Retinal pigment epithelial cell (primary cell): ENCODE measurements at regions not wholly inside any gene's neighbourhood (a gene's known extent, or its start where the extent isn't known, plus 50 kb on each side); places are given as distances from the start of the nearest gene placed in this dataset.

Experiments used
- DNase-seq: peaks from one replicate; pipeline ENCODE4 v3.0.0-alpha.2; 2010; ENCODE audit warnings: low read depth
- H3K4me3 ChIP-seq: 2 replicates; pipeline ENCODE4 v1.5.1; 2011; ENCODE audit warnings: mild to moderate bottlenecking, low read length, control low read depth, moderate library complexity
- TF ChIP-seq, protein P1 (sequence below): conservative IDR thresholded peaks from 2 replicates; pipeline ENCODE4 v1.5.1; 2011; ENCODE audit warnings: low read depth, low read length, control low read depth, inconsistent platforms

DNA sequence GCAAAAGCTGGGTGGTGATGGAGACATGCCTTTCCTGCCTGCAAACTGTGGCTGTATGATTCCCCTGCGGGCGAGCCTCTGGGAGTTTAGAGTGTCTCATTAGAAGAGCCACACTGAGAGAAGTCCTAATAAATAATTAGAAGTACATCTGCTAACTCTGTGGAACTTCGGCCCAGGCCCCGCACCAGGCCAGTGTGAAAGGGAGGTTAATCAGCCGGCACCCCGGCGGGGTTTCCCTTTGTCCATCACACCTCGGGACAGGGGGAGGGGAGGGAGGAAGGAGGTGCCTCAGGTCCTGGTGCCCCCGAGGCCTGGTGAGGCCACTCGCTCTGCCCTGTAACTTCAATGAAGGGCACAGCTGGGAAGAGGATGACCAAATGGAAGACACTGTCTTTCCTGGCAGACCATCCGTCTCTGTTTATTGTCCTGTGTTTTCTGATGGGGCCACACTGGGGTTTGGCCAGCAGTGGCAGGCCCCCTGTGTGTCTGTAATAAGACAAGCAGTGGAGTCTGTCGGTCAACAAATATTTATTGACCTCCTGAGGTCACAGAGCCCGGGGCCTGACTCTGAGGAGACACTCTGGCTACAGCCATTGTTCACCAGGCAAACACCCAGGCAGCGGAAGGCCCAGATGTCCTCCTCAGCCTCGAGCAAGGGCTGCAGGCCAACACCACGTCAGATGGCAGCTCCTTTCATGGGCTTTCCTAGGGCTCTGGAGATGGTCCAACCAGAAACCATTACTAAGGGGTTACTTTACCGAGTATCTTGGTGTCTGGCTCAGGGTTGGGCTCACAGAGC is 267.5 kb upstream of the RAB4A start:
- H3K4me3 ChIP-seq = no peak overlapping the region
- TF ChIP-seq, protein P1, sequence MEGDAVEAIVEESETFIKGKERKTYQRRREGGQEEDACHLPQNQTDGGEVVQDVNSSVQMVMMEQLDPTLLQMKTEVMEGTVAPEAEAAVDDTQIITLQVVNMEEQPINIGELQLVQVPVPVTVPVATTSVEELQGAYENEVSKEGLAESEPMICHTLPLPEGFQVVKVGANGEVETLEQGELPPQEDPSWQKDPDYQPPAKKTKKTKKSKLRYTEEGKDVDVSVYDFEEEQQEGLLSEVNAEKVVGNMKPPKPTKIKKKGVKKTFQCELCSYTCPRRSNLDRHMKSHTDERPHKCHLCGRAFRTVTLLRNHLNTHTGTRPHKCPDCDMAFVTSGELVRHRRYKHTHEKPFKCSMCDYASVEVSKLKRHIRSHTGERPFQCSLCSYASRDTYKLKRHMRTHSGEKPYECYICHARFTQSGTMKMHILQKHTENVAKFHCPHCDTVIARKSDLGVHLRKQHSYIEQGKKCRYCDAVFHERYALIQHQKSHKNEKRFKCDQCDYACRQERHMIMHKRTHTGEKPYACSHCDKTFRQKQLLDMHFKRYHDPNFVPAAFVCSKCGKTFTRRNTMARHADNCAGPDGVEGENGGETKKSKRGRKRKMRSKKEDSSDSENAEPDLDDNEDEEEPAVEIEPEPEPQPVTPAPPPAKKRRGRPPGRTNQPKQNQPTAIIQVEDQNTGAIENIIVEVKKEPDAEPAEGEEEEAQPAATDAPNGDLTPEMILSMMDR = no peak
- no peak for DNase-seq

DNA sequence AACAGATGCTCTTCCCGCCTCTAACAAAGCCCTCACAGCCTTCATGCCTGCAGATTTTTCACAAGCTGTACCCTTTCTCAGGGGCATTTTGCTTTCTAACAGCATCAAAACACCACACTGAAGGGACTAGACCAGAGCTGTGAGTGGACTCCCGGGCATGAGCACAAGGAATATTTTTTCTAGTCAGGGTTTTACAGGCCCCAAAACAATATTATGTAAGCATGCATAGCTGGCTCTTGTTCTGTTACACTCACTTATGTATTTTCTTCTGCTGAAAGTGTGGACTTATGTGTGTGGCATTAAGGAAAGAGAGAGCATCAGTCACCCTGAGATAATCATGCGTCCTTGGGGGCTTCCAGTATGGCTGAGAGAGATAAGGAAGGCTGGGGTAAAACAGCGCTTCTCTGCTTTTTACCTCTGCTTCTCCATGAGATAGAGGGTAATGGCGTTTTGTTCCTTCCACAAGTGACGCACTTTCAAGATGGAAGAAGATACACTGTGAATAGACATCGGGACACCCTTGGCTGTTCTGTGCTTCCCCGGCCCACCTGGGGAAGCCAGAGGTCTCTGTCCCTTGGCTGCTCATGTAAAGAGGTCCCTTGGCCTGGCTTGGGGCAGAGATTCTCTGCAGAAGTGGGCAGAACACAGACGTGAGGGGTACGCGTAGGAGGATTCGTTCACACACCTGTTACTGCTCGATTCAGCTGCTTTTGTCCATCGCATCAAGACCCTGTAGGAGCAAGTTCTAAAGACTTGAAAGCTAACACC is 266.7 kb upstream of the RAB4A start:
- H3K4me3 ChIP-seq = no peak overlapping the region
- DNase-seq = no peak
- TF ChIP-seq, protein P1 = no peak

DNA sequence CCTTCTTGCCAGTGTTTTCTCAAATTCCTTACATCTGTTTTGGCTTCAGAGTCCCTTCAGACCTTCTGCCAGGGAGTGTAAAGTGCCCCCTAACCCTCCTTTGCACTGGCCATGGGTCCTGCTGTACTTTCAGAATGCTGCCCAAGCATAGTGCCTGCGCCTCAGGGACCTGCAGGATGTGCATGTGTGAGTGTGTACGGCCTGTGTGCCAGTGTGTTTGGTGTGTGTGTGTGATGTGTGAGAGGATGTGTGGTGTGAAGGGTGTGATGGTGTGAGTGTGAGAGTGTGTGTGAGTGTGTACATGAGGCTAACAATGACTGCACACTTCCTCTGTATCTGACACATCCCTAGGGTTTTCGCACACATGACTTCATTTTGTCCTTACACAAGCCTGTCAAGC is 265.8 kb upstream of the RAB4A start:
- no peak overlapping the region for H3K4me3 ChIP-seq
- DNase-seq = no peak
- TF ChIP-seq, protein P1 = no peak

DNA sequence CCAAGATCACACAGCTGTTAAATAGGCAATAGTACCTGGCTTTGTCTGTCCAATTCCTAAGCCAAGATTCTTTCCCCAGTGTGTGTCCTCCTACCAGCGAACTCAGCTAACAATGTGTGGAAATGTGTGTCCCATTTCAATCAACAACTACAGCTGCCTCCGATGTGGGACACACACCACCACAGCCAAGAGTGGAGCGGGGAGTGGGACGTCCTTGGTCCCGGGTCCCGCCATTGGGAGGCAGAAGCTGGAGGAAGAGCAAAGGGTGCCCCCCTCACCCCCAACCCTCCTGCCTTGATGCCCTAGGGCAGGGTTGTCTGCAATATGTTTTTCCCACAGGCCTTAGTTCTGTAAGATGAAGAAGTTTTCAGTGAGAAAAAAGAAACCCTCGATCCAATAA is 265.4 kb upstream of the RAB4A start:
- no peak for DNase-seq
- TF ChIP-seq, protein P1 = no peak
- no peak overlapping the region for H3K4me3 ChIP-seq

DNA sequence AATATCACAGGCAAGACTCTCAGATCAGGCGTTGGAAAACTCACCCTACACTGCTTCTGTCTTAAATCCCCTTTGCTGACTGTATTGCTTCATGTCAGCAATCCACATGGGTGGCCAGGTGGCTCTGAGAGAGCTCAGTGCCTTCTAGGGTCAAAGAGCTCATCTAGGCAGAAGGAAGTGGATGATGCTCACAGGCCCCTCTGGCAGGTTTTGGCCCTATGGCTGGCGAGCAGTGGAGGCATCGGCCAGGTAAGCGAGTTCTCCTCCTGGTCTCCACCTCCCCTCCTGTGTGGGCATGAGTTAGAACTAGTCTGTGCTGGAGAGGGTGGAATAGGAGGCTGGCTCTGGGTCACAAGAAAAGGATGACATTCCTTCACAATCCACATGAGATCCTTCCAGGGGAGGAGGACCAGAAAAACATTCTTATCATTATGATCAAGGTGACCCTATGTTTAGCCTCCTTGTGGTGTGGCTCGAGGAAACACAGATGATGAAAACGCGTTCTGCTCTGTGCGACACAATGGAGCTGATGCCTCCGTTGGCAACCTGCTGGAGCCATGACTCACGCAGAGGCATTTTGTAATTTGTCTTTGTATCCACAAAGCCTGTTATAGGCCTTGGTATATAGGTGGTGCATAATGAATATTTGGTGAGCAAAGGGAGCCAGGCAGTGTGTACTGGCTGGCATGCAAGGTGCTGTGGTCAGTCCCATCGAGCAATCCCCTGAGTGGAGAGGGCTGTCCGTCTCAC is 264.6 kb upstream of the RAB4A start:
- TF ChIP-seq, protein P1 = no peak
- no peak overlapping the region for H3K4me3 ChIP-seq
- no peak for DNase-seq

DNA sequence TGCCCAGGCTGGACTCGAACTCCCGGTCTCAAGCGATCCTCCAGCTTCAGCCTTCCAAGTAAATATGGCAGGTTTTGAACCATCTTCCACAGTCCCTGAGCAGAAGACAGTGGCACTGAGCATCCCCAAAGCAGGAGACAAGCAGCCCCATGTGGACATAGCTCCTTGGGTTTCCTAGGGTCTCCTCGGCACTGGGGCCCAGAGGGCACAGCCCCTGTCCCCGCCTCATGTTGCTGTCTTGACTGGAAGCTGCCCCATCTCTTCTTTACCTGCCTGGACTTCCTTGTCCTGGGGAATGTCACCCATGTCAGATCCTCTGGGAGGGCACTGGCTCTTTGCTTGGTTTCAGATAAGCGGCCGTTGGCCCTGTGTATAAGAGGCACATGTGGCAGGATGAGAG is 263.7 kb upstream of the RAB4A start:
- H3K4me3 ChIP-seq = no peak overlapping the region
- no peak for DNase-seq
- TF ChIP-seq, protein P1 = no peak
